Endometrium (tissue), 2 donors: ENCODE measurements at regions not wholly inside any gene's neighbourhood (a gene's known extent, or its start where the extent isn't known, plus 50 kb on each side); places are given as distances from the start of the nearest gene placed in this dataset.

Source experiments
- FAIRE-seq: peaks from 2 replicates; lab custom pipeline; 2012; peaks lifted over from hg19 to GRCh38; lab: Jason Lieb, UNC
- donor health status: control.
- donor health status: control.

- FAIRE-seq: no peak
These were observed 413.5 kb downstream of the TLE4 start for GRCh38 chr9:79985264-79985663.

GRCh38 chr9:79984429-79985067, 412.8 kb downstream of the TLE4 start:
- FAIRE-seq: no peak

- no peak for FAIRE-seq
These were observed 408.7 kb downstream of the TLE4 start for GRCh38 chr9:79980432-79980831.

- FAIRE-seq: no peak
These were observed 405.9 kb downstream of the TLE4 start for GRCh38 chr9:79977510-79978197.

DNA sequence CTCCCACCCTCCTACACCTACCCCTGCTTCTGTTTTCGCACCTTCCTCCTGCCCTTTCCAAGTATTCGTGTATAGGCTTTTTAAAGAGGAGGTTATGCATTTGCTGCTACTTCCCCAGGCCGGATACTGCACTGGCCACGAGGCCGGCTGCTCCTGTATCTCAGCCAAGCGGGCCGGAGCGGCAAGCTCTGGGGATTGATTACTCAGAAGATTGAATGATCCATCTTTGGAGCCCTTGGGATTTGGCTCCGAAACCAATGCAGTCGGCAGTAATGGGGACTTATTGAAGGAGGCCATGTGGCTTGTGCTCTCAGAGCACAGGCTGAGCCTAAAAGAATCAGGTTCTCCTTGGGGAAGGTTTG, 405.3 kb downstream of the TLE4 start:
- no peak for FAIRE-seq

DNA sequence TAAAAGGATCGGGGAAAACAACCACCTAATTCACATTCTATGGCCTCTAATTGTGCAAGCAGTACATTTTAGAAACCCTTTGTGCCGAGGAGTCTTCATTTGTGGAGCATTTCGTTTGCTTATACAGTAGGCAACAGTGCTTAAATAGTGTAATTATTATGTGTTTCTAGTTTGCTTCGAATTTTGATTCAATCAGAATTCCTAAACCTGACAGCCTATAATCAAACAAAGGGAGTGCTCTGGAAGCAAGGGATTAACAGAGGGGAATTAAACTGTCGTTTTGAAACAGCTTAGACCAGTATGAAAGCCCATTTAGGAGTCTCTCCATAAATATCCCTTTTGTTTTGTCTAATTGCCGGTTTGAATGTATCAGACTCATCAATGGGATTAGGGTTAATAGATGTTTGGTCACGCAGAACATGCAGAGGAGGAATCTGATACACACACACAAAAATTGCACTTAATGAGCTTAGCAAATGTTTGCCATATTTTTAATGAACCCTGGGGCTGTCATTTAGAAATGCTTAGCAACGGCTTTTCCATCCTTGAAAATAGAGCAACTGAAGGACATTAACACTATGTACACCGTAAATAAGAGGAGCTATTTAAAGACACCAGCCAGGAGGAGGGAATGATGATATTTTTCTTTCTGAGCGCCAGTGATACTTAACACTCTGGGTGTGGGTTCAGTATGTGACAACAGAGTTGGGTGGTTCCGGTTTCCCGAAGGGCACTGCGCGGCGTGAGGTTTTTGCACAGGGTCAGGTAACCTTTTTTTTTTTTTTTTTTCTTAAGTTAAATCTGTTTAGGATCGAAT, 404.7 kb downstream of the TLE4 start:
- no peak for FAIRE-seq

DNA sequence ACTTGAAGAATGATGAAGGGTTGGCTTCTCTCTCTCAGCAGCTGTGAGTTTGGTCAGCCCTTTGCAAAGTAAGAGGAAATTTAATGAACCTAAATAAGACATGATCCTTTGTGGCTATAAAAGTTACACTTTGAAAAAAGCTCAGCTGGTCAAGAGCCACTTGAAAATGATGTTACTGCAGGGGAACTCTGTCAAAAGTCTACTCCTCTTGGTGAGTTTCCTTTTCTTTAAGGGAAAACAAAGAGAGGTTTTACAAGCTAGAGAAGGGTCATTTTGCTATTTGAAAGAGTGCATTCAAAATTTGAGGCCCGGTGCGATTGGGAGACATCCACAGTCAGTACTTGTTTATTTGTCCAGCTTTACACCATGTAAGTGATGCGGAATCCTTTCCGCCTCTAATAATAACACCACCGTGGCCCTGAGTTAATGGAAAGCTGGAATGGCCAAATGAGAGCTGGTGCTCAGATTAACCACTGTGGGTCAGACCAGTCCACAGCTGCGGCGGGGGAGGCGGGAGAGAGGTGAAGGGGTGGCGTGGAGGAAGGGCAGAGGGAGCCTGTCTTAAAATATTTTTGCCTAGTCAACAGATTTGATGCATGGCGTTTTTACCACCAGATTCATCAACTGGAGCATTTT, 404.0 kb downstream of the TLE4 start:
- FAIRE-seq: no peak

DNA sequence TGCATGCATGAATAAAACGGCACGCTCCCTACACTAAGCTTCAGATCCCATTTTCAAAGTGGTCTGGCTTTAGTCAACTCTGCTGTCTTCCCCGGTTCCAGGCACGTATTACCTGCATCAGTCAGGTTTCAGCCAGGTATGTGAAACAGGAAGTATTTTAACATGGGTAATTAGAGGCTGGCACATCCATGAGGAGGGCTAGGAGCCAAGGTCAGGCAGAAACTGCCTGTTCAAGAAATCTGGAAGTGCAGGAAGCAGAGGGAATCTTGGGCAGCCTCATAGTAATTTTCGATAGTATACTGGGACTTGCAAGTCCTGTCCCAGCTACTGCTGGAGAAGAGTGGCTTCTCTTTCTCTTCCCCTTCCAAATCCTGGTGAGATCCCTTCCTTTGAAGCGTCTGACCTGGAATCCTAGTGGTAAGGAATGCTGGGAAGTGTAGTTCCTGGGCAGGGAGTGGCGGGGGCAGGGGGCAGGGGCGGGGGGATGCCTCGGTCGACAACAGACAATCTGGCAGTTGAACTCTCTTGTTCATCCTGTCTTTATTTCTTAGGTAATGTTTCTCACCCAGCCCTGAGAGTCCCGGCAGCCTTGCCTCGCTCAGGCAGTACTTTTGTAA, 403.1 kb downstream of the TLE4 start:
- FAIRE-seq: no peak

DNA sequence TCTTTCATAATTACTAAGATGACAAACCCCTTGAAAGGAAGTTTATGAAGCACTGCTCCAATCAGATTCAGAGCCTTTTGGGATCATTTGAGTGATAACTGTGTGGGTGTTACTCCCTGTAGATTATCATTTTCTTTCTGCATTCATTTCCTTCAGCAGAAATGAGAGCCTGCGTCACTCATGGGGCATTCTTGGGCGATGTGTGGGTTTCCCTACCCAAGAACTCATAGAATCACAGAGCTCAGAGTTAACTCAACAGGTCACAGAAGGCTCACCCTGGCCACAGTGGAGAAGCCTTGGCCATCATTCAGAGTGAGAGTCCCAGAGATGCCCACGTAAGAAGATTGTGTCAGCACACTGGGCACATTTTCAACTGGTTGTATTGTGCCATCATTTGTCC, 401.9 kb downstream of the TLE4 start:
- no peak for FAIRE-seq

- no peak for FAIRE-seq
These were observed 398.3 kb downstream of the TLE4 start for GRCh38 chr9:79970146-79970425.

DNA sequence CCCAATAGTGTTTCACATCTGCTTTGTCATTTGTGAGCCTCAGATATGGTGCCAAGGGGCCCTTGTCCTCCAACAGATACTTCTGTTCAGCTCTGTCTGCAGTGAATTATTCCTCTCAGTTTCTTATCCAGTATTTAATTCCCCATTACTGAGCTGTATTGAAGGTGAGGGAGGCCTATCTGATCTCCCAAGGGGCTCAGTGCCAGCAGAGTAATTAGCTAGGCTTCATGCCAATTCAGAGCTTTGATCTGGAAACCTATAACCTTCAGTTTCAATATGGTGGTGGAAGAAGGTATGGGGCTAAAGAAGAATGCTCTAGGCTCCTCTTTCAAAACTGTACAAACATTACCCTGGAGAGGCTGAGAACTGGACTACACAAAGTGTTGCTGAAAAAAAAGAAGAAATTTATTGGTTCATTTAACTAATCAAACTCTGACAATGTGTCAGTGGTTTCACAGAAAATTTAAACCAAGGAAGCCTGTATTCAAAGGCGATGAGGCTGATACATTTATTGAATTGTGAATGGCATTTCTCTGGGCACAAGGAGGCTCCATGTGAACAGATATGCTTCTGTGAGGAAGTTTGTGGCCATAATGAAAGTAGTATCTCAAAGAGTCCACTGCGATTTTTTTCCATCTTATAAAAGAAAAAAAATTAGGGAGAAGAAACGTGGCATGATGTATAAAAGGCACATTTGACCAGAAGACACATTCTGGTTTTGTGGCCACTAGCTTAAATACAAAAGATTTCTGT, 397.8 kb downstream of the TLE4 start:
- no peak for FAIRE-seq

GRCh38 chr9:79968533-79968932, 396.8 kb downstream of the TLE4 start:
- FAIRE-seq: no peak

DNA sequence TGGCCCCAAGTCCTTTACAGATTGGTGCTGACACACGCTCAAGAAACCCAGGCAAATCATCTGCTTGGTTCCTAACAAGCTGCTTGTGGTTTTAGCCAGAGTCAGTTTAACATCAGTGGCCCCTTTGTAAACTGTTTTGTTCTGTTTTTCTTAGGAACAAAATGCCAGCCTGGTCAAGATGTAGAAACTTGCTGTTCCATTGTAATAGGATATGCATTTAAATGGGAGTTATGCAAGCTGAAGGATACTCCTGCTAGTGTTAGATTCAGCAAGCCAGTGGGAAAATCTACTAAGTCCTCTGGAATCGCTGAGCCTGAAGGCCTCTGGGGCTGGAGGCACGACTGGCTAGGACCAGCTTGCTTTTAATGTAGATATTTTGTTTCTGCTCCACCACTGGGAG, 391.1 kb downstream of the TLE4 start:
- no peak for FAIRE-seq

GRCh38 chr9:79962150-79962549, 390.4 kb downstream of the TLE4 start:
- FAIRE-seq: no peak

GRCh38 chr9:79955300-79955699, 383.5 kb downstream of the TLE4 start:
- no peak for FAIRE-seq

- peak; percentile 80 for FAIRE-seq
These were observed 382.1 kb downstream of the TLE4 start for GRCh38 chr9:79953908-79954307.

GRCh38 chr9:79952401-79952800, 380.6 kb downstream of the TLE4 start:
- FAIRE-seq: no peak

DNA sequence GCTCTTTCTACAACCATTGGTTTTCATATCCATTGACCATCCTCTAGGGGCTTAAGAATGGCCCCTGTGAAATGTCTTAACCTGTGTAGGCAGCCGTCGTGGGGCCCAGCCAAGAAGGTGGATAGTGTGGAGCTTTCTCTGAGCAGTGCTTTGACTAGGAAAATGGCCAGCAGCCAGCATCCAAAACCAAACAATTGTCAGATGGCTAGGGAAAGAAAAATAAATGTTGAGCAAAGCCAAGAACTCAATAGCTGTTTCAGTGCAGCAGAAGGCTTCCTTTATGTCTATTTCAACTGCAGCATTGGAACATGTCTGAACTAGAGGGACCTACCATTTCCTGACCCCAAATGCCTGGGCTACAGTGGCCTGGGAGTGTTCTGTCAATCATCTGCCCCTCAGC, 374.9 kb downstream of the TLE4 start:
- FAIRE-seq: no peak

DNA sequence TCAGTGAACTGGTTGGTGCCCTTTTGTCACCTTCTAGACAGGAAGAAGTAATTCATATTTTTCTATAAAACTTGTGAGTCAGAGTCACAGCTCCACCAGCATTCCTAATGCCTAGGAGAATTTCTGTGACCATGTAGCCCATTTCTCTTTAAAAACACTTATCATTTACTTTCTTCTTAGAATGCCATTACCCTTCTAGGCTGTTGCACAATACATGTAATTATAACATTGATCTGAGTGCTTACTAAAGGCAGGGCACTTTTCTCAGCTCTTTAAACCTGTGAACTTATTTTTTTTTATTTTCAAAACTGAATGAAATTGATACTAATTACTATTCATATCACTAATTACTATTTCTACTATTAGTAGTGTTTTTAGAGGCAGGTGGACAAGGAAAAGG, 373.7 kb downstream of the TLE4 start:
- no peak for FAIRE-seq

GRCh38 chr9:79945016-79945415, 373.3 kb downstream of the TLE4 start:
- no peak for FAIRE-seq

DNA sequence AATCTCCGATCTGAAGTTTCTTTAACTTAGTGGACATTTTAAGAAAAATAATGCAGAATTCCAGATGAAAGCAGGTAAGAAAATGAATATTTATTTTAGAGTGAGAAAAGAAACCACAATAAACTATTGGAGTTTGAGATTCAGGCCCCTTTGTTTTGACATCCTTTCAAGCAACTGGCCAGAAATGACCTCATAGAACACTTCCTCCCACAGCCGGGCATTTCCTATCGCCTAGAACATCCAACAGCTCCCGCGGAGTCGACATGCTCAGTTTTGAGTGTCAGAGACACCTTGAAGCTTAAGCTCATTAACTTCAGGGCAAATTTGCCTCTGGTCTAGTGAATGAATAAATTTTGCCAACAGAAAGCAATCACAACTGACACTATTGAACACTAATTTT, 369.2 kb downstream of the TLE4 start:
- no peak for FAIRE-seq

- FAIRE-seq: no peak
These were observed 368.1 kb downstream of the TLE4 start for GRCh38 chr9:79939819-79940218.
